NB4 (cell line): ENCODE measurements at regions not wholly inside any gene's neighbourhood (a gene's known extent, or its start where the extent isn't known, plus 50 kb on each side); places are given as distances from the start of the nearest gene placed in this dataset.

ENCODE experiments used
- MAX ChIP-seq: IDR thresholded peaks from 2 replicates; pipeline ENCODE4 v1.6.1; 2011; ENCODE audit warnings: low read depth, low read length
- POLR2A ChIP-seq: IDR thresholded peaks from 2 replicates; pipeline ENCODE4 v1.6.1; 2011; ENCODE audit warnings: mild to moderate bottlenecking; ENCODE audit not compliant: insufficient read length; ENCODE audit errors: extremely low read depth
- TF ChIP-seq, protein P1 (sequence below): IDR thresholded peaks from one replicate; pipeline ENCODE4 v1.5.1; 2012; ENCODE audit warnings: low read depth, low read length

GRCh38 chr4:10960389-10960788, 275.8 kb upstream of the CLNK start:
- TF ChIP-seq, protein P1, sequence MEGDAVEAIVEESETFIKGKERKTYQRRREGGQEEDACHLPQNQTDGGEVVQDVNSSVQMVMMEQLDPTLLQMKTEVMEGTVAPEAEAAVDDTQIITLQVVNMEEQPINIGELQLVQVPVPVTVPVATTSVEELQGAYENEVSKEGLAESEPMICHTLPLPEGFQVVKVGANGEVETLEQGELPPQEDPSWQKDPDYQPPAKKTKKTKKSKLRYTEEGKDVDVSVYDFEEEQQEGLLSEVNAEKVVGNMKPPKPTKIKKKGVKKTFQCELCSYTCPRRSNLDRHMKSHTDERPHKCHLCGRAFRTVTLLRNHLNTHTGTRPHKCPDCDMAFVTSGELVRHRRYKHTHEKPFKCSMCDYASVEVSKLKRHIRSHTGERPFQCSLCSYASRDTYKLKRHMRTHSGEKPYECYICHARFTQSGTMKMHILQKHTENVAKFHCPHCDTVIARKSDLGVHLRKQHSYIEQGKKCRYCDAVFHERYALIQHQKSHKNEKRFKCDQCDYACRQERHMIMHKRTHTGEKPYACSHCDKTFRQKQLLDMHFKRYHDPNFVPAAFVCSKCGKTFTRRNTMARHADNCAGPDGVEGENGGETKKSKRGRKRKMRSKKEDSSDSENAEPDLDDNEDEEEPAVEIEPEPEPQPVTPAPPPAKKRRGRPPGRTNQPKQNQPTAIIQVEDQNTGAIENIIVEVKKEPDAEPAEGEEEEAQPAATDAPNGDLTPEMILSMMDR: no peak
- TF ChIP-seq POLR2A: no peak
- TF ChIP-seq MAX: no peak
